ENCODE measurements at regions not wholly inside any gene's neighbourhood (a gene's known extent, or its start where the extent isn't known, plus 50 kb on each side); places are given as distances from the start of the nearest gene placed in this dataset.

GRCh38 chr5:92969191-92969780 is 611.7 kb downstream of the NR2F1-AS1 start:
- no peaks in the 10 kb centered on the region for H3K4me1 ChIP-seq (ENCODE audit: insufficient read depth, low read length, poor library complexity, severe bottlenecking)
- no peaks in the 10 kb centered on the region for H4K20me1 ChIP-seq (ENCODE audit: insufficient read depth, low read length, poor library complexity, severe bottlenecking)
- no peak overlapping the region for H3K4me3 ChIP-seq (ENCODE audit: low read length, poor library complexity, severe bottlenecking)

GRCh38 chr5:92963800-92964199 is 617.2 kb downstream of the NR2F1-AS1 start:
- no peak overlapping the region for H3K4me3 ChIP-seq (ENCODE audit: low read length, poor library complexity, severe bottlenecking)
- H3K9me2 ChIP-seq (replicated peaks; ENCODE audit: low read depth, low read length): no peaks in the 10 kb centered on the region

More at GRCh38 chr5:92969191-92969780, 611.7 kb downstream of the NR2F1-AS1 start:
- Histone ChIP-seq H3K9ac (ENCODE audit: low read depth, low read length, poor library complexity, severe bottlenecking) (no peak overlapping the region), H2AFZ (ENCODE audit: low read length) (no peak overlapping the region), H3K36me3 (ENCODE audit: insufficient read depth, low read length) (no peaks in the 10 kb centered on the region), H3K79me2 (ENCODE audit: insufficient read depth, low read length) (no peaks in the 10 kb centered on the region), H3K4me2 (ENCODE audit: low read depth, low read length, poor library complexity, severe bottlenecking) (no peak overlapping the region), H3F3A (ENCODE audit: low read depth) (no peaks in the 10 kb centered on the region), H3K9me2 (replicated peaks; ENCODE audit: low read depth, low read length) (no peaks in the 10 kb centered on the region), H3K9me3 (ENCODE audit: insufficient read depth, low read depth, low read length) (no peaks in the 10 kb centered on the region), H3K27me3 (ENCODE audit: insufficient read depth, low read length, poor library complexity, severe bottlenecking) (no peaks in the 10 kb centered on the region)
- TF ChIP-seq EZH2phosphoT487 (IDR thresholded peaks at IDR 0.05; ENCODE audit: borderline replicate concordance) (no peak), CTCF (conservative IDR thresholded peaks at IDR 0.05; ENCODE audit: low read length) (no peak)

GRCh38 chr5:92962752-92963151 is 618.3 kb downstream of the NR2F1-AS1 start:
- Histone ChIP-seq H3F3A (ENCODE audit: low read depth) (no peaks in the 10 kb centered on the region), H3K36me3 (ENCODE audit: insufficient read depth, low read length) (no peaks in the 10 kb centered on the region), H3K4me2 (ENCODE audit: low read depth, low read length, poor library complexity, severe bottlenecking) (no peak overlapping the region), H3K9me2 (replicated peaks; ENCODE audit: low read depth, low read length) (no peaks in the 10 kb centered on the region), H3K79me2 (ENCODE audit: insufficient read depth, low read length) (no peaks in the 10 kb centered on the region), H4K20me1 (ENCODE audit: insufficient read depth, low read length, poor library complexity, severe bottlenecking) (no peaks in the 10 kb centered on the region), H3K4me1 (ENCODE audit: insufficient read depth, low read length, poor library complexity, severe bottlenecking) (no peaks in the 10 kb centered on the region), H2AFZ (ENCODE audit: low read length) (no peak overlapping the region), H3K4me3 (ENCODE audit: low read length, poor library complexity, severe bottlenecking) (no peak overlapping the region), H3K27me3 (ENCODE audit: insufficient read depth, low read length, poor library complexity, severe bottlenecking) (no peaks in the 10 kb centered on the region), H3K9ac (ENCODE audit: low read depth, low read length, poor library complexity, severe bottlenecking) (no peak overlapping the region), H3K9me3 (ENCODE audit: insufficient read depth, low read depth, low read length) (no peaks in the 10 kb centered on the region)
- TF ChIP-seq EZH2phosphoT487 (IDR thresholded peaks at IDR 0.05; ENCODE audit: borderline replicate concordance) (no peak), CTCF (conservative IDR thresholded peaks at IDR 0.05; ENCODE audit: low read length) (no peak)

More at GRCh38 chr5:92963800-92964199, 617.2 kb downstream of the NR2F1-AS1 start:
- Histone ChIP-seq H2AFZ (ENCODE audit: low read length) (no peak overlapping the region), H3K79me2 (ENCODE audit: insufficient read depth, low read length) (no peaks in the 10 kb centered on the region), H3F3A (ENCODE audit: low read depth) (no peaks in the 10 kb centered on the region), H3K27me3 (ENCODE audit: insufficient read depth, low read length, poor library complexity, severe bottlenecking) (no peaks in the 10 kb centered on the region), H3K4me2 (ENCODE audit: low read depth, low read length, poor library complexity, severe bottlenecking) (no peak overlapping the region), H4K20me1 (ENCODE audit: insufficient read depth, low read length, poor library complexity, severe bottlenecking) (no peaks in the 10 kb centered on the region), H3K4me1 (ENCODE audit: insufficient read depth, low read length, poor library complexity, severe bottlenecking) (no peaks in the 10 kb centered on the region), H3K36me3 (ENCODE audit: insufficient read depth, low read length) (no peaks in the 10 kb centered on the region), H3K9me3 (ENCODE audit: insufficient read depth, low read depth, low read length) (no peaks in the 10 kb centered on the region), H3K9ac (ENCODE audit: low read depth, low read length, poor library complexity, severe bottlenecking) (no peak overlapping the region)
- TF ChIP-seq CTCF (conservative IDR thresholded peaks at IDR 0.05; ENCODE audit: low read length) (no peak), EZH2phosphoT487 (IDR thresholded peaks at IDR 0.05; ENCODE audit: borderline replicate concordance) (no peak)

Measured in Loucy (cell line).